OCI-LY1 (cell line): ENCODE measurements at regions not wholly inside any gene's neighbourhood (a gene's known extent, or its start where the extent isn't known, plus 50 kb on each side); places are given as distances from the start of the nearest gene placed in this dataset.

Source experiments
- H2AFZ ChIP-seq: fragments of 200-600 bp; sonication (generic), shearing (Covaris generic); 2 replicates; pipeline ENCODE4 v1.6.0; 2014; ENCODE audit warnings: antibody characterized with exemption, mild to moderate bottlenecking, low read length
- H3F3A ChIP-seq: fragments of 200-600 bp; sonication (generic), shearing (Covaris generic); 2 replicates; pipeline ENCODE4 v1.6.0; 2014; ENCODE audit warnings: mild to moderate bottlenecking, antibody characterized with exemption, low read length, moderate library complexity; ENCODE audit not compliant: insufficient read depth
- H3K27ac ChIP-seq: fragments of 200-600 bp; sonication (generic); 2 replicates; pipeline ENCODE4 v1.5.1; 2014; ENCODE audit warnings: low read length, mixed run types, mild to moderate bottlenecking, low read depth; ENCODE audit not compliant: poor library complexity, severe bottlenecking
- H3K27me3 ChIP-seq: fragments of 200-600 bp; sonication (generic); 2 replicates; pipeline ENCODE4 v1.6.0; 2014; ENCODE audit warnings: antibody characterized with exemption, mild to moderate bottlenecking, low read length, moderate library complexity; ENCODE audit not compliant: insufficient read depth
- H3K36me3 ChIP-seq: fragments of 200-600 bp; sonication (generic); 2 replicates; pipeline ENCODE4 v1.6.1; 2014; ENCODE audit warnings: mild to moderate bottlenecking, antibody characterized with exemption, low read length, moderate library complexity, mixed read lengths; ENCODE audit not compliant: insufficient read depth
- H3K4me1 ChIP-seq: fragments of 200-600 bp; sonication (generic); 2 replicates; pipeline ENCODE4 v1.5.1; 2014; ENCODE audit warnings: mild to moderate bottlenecking, low read length, moderate library complexity; ENCODE audit not compliant: insufficient read depth, severe bottlenecking
- H3K4me2 ChIP-seq: fragments of 200-600 bp; sonication (generic), shearing (Covaris generic); 2 replicates; pipeline ENCODE4 v1.6.1; 2014; ENCODE audit warnings: low read length
- H3K4me3 ChIP-seq: fragments of 200-600 bp; sonication (generic); 2 replicates; pipeline ENCODE4 v1.5.1; 2014; ENCODE audit warnings: low read length, low read depth, mild to moderate bottlenecking, mixed read lengths; ENCODE audit not compliant: poor library complexity, severe bottlenecking
- H3K79me2 ChIP-seq: fragments of 200-600 bp; shearing (Covaris generic); 2 replicates; pipeline ENCODE4 v1.6.1; 2016; ENCODE audit warnings: mixed run types, low read length, mixed read lengths; ENCODE audit not compliant: insufficient read depth
- H3K9ac ChIP-seq: fragments of 200-600 bp; sonication (generic), shearing (Covaris generic); 2 replicates; pipeline ENCODE4 v1.6.1; 2014; ENCODE audit warnings: mild to moderate bottlenecking, low read length, mixed read lengths
- H3K9me2 ChIP-seq: fragments of 200-600 bp; sonication (generic), shearing (Covaris generic); 2 replicates; pipeline ENCODE4 v1.6.1; 2014; ENCODE audit warnings: low read depth, mild to moderate bottlenecking, low read length, mixed read lengths
- H3K9me3 ChIP-seq: fragments of 200-600 bp; shearing (Covaris generic); 2 replicates; pipeline ENCODE4 v1.6.1; 2014; ENCODE audit warnings: low read length, mixed read lengths
- H4K20me1 ChIP-seq: fragments of 200-600 bp; sonication (generic), shearing (Covaris generic); 2 replicates; pipeline ENCODE4 v1.6.0; 2016; ENCODE audit warnings: mild to moderate bottlenecking, low read length; ENCODE audit not compliant: insufficient read depth
- CTCF ChIP-seq: fragments of 200-600 bp; sonication (generic), shearing (Covaris generic); IDR thresholded peaks from 2 replicates; pipeline ENCODE4 v1.5.1; 2017; ENCODE audit warnings: mild to moderate bottlenecking, antibody characterized with exemption, low read length, moderate library complexity, mixed read lengths
- EZH2 ChIP-seq: fragments of 200-600 bp; sonication (generic), shearing (Covaris generic); IDR thresholded peaks from 2 replicates; pipeline ENCODE4 v1.8.0; 2017; ENCODE audit warnings: borderline replicate concordance, mixed run types, mild to moderate bottlenecking, antibody characterized with exemption, low read length, moderate library complexity, mixed read lengths

GRCh38 chr2:121869873-121870272, 114.4 kb downstream of the TSN start:
- Histone ChIP-seq H3K27ac (no peak overlapping the region), H2AFZ (no peak overlapping the region), H3K9me3 (no peaks in the 10 kb centered on the region), H3K4me1 (no peaks in the 10 kb centered on the region), H4K20me1 (no peaks in the 10 kb centered on the region), H3K9ac (no peak overlapping the region), H3K27me3 (no peaks in the 10 kb centered on the region), H3F3A (no peaks in the 10 kb centered on the region), H3K9me2 (no peaks in the 10 kb centered on the region), H3K4me2 (no peak overlapping the region), H3K4me3 (no peak overlapping the region), H3K79me2 (no peaks in the 10 kb centered on the region), H3K36me3 (no peaks in the 10 kb centered on the region)
- TF ChIP-seq CTCF (no peak), EZH2 (no peak)

GRCh38 chr2:121872651-121873050, 117.2 kb downstream of the TSN start:
- H3K79me2 ChIP-seq, result no peaks in the 10 kb centered on the region
- no peak overlapping the region for H3K4me2 ChIP-seq
- H3K27ac ChIP-seq, result no peak overlapping the region
- no peak overlapping the region for H3K4me3 ChIP-seq
- H3K4me1 ChIP-seq, result no peaks in the 10 kb centered on the region
- no peak overlapping the region for H2AFZ ChIP-seq
- H3K27me3 ChIP-seq, result no peaks in the 10 kb centered on the region
- no peak overlapping the region for H3K9ac ChIP-seq
- H3K36me3 ChIP-seq, result no peaks in the 10 kb centered on the region
- no peaks in the 10 kb centered on the region for H4K20me1 ChIP-seq
- no peaks in the 10 kb centered on the region for H3F3A ChIP-seq
- no peaks in the 10 kb centered on the region for H3K9me3 ChIP-seq
- TF ChIP-seq CTCF (no peak), EZH2 (no peak)
- H3K9me2 ChIP-seq, result no peaks in the 10 kb centered on the region

- Histone ChIP-seq H3F3A (no peaks in the 10 kb centered on the region), H3K27me3 (no peaks in the 10 kb centered on the region), H3K36me3 (no peaks in the 10 kb centered on the region), H3K79me2 (no peaks in the 10 kb centered on the region), H3K27ac (no peak overlapping the region), H2AFZ (no peak overlapping the region), H4K20me1 (no peaks in the 10 kb centered on the region), H3K4me3 (no peak overlapping the region), H3K4me2 (no peak overlapping the region), H3K4me1 (no peaks in the 10 kb centered on the region), H3K9ac (no peak overlapping the region), H3K9me3 (no peaks in the 10 kb centered on the region), H3K9me2 (no peaks in the 10 kb centered on the region)
- TF ChIP-seq CTCF, result no peak
- TF ChIP-seq EZH2, result no peak
Observed at GRCh38 chr2:121873864-121874263, 118.4 kb downstream of the TSN start.
